OCI-LY1 (cell line): ENCODE measurements at regions not wholly inside any gene's neighbourhood (a gene's known extent, or its start where the extent isn't known, plus 50 kb on each side); places are given as distances from the start of the nearest gene placed in this dataset.

Source experiments
- CTCF ChIP-seq: fragments of 200-600 bp; sonication (generic), shearing (Covaris generic); IDR thresholded peaks from 2 replicates; pipeline ENCODE4 v1.5.1; 2017; ENCODE audit warnings: mild to moderate bottlenecking, antibody characterized with exemption, low read length, moderate library complexity, mixed read lengths
- EZH2 ChIP-seq: fragments of 200-600 bp; sonication (generic), shearing (Covaris generic); IDR thresholded peaks from 2 replicates; pipeline ENCODE4 v1.8.0; 2017; ENCODE audit warnings: borderline replicate concordance, mixed run types, mild to moderate bottlenecking, antibody characterized with exemption, low read length, moderate library complexity, mixed read lengths

- TF ChIP-seq CTCF, result no peak
- no peak for TF ChIP-seq EZH2
These were observed 95.1 kb upstream of the C1orf21 start for GRCh38 chr1:184291701-184292100.
